ENCODE measurements at regions not wholly inside any gene's neighbourhood (a gene's known extent, or its start where the extent isn't known, plus 50 kb on each side); places are given as distances from the start of the nearest gene placed in this dataset.
"Not testable (repeated sequence)": the region's sequence is repeated elsewhere in the genome, so short reads cannot be mapped to it uniquely, and the experiment has no call there.

- DNase-seq: no peak
These were observed 52.6 kb downstream of the TCF20 start for GRCh38 chr22:42217752-42218280.

GRCh38 chr22:42217019-42217751, 53.3 kb downstream of the TCF20 start:
- no peak for DNase-seq

- DNase-seq: no peak
These were observed 55.6 kb downstream of the TCF20 start for GRCh38 chr22:42214633-42215415.

GRCh38 chr22:42208362-42208761, 62.1 kb downstream of the TCF20 start:
- no peak for DNase-seq

GRCh38 chr22:42207918-42208317, 62.5 kb downstream of the TCF20 start:
- DNase-seq: no peak

GRCh38 chr22:42203609-42204008, 66.8 kb downstream of the TCF20 start:
- no peak for DNase-seq

GRCh38 chr22:42202669-42203068, 67.8 kb downstream of the TCF20 start:
- no peak for DNase-seq

- no peak for DNase-seq
These were observed 68.4 kb downstream of the TCF20 start for GRCh38 chr22:42202048-42202447.

GRCh38 chr22:42199025-42199424, 68.4 kb upstream of the CYP2D6 start:
- DNase-seq: no peak

- no peak for DNase-seq
These were observed 67.6 kb upstream of the CYP2D6 start for GRCh38 chr22:42198226-42198625.

- DNase-seq: no peak
These were observed 65.8 kb upstream of the CYP2D6 start for GRCh38 chr22:42196454-42196853.

GRCh38 chr22:42194953-42195352, 64.3 kb upstream of the CYP2D6 start:
- no peak for DNase-seq

- no peak for DNase-seq
These were observed 63.7 kb upstream of the CYP2D6 start for GRCh38 chr22:42194104-42194851.

- no peak for DNase-seq
These were observed 61.9 kb upstream of the CYP2D6 start for GRCh38 chr22:42192547-42192946.

GRCh38 chr22:42190274-42190673, 59.7 kb upstream of the CYP2D6 start:
- no peak for DNase-seq

GRCh38 chr22:42189761-42190160, 59.2 kb upstream of the CYP2D6 start:
- no peak for DNase-seq

GRCh38 chr22:42188808-42189447, 58.3 kb upstream of the CYP2D6 start:
- DNase-seq: no peak

GRCh38 chr22:42187646-42188045, 57.0 kb upstream of the CYP2D6 start:
- no peak for DNase-seq

- peak; percentile 21 for DNase-seq
These were observed 55.4 kb upstream of the CYP2D6 start for GRCh38 chr22:42185915-42186439.

GRCh38 chr22:42184852-42185251, 54.2 kb upstream of the CYP2D6 start:
- no peak for DNase-seq

GRCh38 chr22:42183461-42184059, 53.0 kb upstream of the CYP2D6 start:
- not testable (repeated sequence) for DNase-seq

- peak; percentile 47 for DNase-seq
These were observed 49.8 kb upstream of the CYP2D6 start for GRCh38 chr22:42180349-42180842.

Data from DMS79 treated with DMSO at 0.1 percent for 48 hours (cell line).